Mucosa of descending colon (tissue), 3 donors: ENCODE measurements at regions not wholly inside any gene's neighbourhood (a gene's known extent, or its start where the extent isn't known, plus 50 kb on each side); places are given as distances from the start of the nearest gene placed in this dataset.

Experiments used
- ATAC-seq: fragments of 200-7000 bp; cut with Tn5 transposase; one replicate; pipeline ENCODE4 v1.9.1; 2020; ENCODE audit warnings: mild to moderate bottlenecking, moderate library complexity
- DNase-seq, 3 donors: peaks; one replicate each; pipeline ENCODE4 v3.0.0-alpha.2; 2020
- H3K36me3 ChIP-seq: fragments of 200-600 bp; one replicate; pipeline ENCODE4 v1.8.0; 2021; ENCODE audit warnings: low read depth, mild to moderate bottlenecking
- H3K4me1 ChIP-seq: fragments of 200-600 bp; one replicate; pipeline ENCODE4 v1.8.0; 2021; ENCODE audit warnings: low read depth, mild to moderate bottlenecking
- H3K4me3 ChIP-seq: fragments of 200-600 bp; one replicate; pipeline ENCODE4 v1.8.0; 2021; ENCODE audit warnings: mild to moderate bottlenecking
- H3K9me3 ChIP-seq: fragments of 200-600 bp; one replicate; pipeline ENCODE4 v1.8.0; 2021; ENCODE audit warnings: mild to moderate bottlenecking
- intact Hi-C, 2 donors: fragments of 100-400 bp; cut with DNase I in 1 of 2; cut with micrococcal nuclease in 1 of 2; formaldehyde crosslinking; loops; one replicate each; pipeline versions ENCODE4 v1.11.0 to v1.11.1; 2022; cut with DNase I, micrococcal nuclease
- TF ChIP-seq, protein P1 (sequence below): fragments of 200-600 bp; IDR thresholded peaks from one replicate; pipeline ENCODE4 v1.8.0; 2022; ENCODE audit warnings: antibody characterized with exemption, mild to moderate bottlenecking
- donor health status: DM: no; HTN: no; CAD: no; lungs with moderate emphysema.
- donor health status: DM: no; HTN: no; CAD: no.
- donor health status: DM: no; HTN: yes; CAD: no.

DNA sequence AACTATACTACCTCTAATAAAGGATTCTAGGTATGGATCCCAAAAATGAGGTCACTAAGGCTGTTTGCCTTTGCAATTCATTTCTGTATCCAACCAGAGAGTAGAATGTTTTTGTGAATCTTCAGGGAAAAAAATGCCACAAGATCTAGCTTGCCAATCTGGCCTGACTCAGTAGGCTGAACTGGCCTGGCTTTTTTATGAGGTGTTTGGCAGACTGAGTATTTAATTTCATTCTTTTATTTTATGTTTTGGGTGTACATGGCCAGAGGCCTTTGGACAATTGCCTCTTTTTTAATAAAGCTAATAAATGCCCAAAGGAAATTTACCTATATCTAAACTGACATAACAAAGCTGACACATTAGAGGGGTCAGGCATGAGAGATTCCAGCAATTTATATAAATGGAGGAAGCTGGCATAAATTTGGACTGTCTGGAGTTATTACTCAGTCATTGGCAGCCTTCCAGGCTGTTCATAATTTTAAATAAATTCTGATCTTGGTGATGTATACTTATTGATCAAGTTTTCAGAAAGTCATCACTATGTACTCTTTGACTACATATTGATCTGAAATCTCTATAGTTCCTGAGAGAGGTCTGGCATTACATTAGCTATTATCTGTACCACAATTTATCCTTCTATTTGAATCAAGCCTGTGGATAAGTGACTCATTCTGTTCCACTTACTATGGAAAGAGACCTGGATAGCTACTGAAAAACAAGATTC lies 376.4 kb upstream of the NOCT start:
- ATAC-seq (no peak), DNase-seq (no peak)
- Histone ChIP-seq H3K36me3 (no peaks in the 10 kb centered on the region), H3K9me3 (no peaks in the 10 kb centered on the region), H3K4me3 (no peak overlapping the region), H3K4me1 (no peaks in the 10 kb centered on the region)
- TF ChIP-seq, protein P1, sequence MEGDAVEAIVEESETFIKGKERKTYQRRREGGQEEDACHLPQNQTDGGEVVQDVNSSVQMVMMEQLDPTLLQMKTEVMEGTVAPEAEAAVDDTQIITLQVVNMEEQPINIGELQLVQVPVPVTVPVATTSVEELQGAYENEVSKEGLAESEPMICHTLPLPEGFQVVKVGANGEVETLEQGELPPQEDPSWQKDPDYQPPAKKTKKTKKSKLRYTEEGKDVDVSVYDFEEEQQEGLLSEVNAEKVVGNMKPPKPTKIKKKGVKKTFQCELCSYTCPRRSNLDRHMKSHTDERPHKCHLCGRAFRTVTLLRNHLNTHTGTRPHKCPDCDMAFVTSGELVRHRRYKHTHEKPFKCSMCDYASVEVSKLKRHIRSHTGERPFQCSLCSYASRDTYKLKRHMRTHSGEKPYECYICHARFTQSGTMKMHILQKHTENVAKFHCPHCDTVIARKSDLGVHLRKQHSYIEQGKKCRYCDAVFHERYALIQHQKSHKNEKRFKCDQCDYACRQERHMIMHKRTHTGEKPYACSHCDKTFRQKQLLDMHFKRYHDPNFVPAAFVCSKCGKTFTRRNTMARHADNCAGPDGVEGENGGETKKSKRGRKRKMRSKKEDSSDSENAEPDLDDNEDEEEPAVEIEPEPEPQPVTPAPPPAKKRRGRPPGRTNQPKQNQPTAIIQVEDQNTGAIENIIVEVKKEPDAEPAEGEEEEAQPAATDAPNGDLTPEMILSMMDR: no peak
- intact Hi-C loops: no loop called here

DNA sequence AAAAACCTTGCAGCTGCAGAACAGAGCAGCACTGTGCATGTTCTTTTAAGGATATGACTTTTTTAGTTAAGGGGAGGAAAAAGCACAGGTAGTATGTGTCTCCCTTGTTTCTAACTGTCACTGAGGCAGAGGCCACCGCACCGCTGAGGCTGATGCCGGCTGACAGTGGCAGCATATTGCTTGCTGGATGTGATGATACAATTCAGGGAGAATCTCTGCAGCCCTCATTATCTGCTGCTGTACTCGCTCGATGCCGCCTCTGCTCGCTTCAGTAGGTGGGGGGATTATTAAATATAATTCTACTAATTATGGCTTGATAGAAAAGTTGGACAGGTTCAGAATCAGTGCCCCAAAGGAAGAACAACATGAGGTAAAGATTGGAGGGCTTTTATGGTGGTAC lies 378.8 kb upstream of the NOCT start:
- intact Hi-C loops: no loop called here

DNA sequence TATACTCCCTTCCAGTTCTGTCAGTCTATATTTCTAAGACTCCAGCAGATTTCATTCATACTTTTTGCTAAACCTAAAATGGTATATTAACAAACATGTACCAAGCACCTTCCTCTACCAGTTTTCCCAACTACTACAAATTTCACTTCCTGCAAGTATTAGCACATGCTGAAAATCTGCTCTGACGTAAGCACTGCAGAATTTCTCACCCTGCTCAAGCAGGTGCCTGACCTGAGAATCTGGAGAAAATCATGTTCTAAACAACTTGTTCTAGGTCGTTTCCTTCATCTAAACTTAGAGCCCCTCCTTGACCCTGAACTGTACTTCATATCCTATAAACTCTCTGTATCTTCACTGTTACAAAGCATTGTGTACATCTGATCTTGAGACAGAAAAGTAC lies 380.7 kb upstream of the NOCT start:
- no peaks in the 10 kb centered on the region for H3K4me1 ChIP-seq
- no peaks in the 10 kb centered on the region for H3K36me3 ChIP-seq
- intact Hi-C loops: no loop called here
- no peak overlapping the region for H3K4me3 ChIP-seq
- TF ChIP-seq, protein P1: no peak
- H3K9me3 ChIP-seq: no peaks in the 10 kb centered on the region
- DNase-seq (no peak), ATAC-seq (no peak)

More for the DNA sequence above, 378.8 kb upstream of the NOCT start:
- Histone ChIP-seq H3K9me3 (no peaks in the 10 kb centered on the region), H3K36me3 (no peaks in the 10 kb centered on the region), H3K4me1 (no peaks in the 10 kb centered on the region), H3K4me3 (no peak overlapping the region)
- ATAC-seq (no peak), DNase-seq (no peak)
- TF ChIP-seq, protein P1: no peak

DNA sequence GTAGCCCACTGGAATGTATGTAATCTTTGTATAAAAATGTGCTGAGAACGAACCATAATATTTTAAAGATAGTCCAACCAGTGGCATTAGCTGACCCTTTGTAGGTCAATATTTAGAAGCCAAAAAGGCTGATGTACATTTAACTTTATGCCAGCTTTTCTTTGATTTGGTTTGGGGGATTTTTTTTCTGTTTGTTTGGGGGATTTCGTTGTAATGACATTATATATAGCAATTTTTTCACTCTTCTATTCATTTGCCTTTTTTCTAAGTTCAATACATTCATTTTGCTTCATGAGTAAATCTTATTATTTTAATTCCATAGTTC lies 382.0 kb upstream of the NOCT start:
- intact Hi-C loops: no loop called here
- no peak overlapping the region for H3K4me3 ChIP-seq
- H3K36me3 ChIP-seq: no peaks in the 10 kb centered on the region
- no peaks in the 10 kb centered on the region for H3K9me3 ChIP-seq
- TF ChIP-seq, protein P1: no peak
- no peak for DNase-seq
- ATAC-seq: no peak
- no peaks in the 10 kb centered on the region for H3K4me1 ChIP-seq

DNA sequence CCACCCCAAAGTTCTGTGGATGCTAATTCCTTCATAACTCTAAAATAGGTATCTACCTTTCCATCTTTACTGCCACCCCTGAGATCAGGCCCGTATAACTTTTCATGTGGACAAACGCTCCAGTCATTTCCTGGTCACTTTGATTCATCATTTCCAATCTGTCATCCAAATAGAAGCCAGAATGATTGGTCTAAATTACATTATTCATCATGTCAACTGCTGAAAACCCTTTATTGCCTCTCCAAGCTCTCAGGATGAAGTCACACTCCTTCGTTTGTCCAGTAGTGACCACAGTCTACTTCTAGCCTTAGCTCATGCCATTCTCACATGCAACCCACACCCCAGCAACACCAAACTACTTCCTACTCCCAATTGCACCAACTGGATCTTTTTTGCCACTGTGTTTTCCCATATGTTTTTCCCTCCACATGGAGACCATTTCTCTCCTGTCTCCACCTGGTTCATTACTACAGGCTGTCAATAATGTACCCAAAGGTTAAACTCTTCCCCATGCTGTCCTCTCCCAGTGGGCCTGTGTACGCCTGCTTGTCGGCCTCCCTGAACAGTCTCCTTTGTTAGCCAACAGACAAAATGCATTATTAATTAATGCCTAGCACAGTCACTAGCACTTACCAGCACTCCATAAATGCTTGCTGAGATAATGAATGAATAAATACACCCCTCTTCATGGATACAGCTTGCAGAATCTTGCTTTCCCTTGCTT lies 382.6 kb upstream of the NOCT start:
- ATAC-seq: no peak
- no peak overlapping the region for H3K4me3 ChIP-seq
- intact Hi-C loops: no loop called here
- no peak for DNase-seq
- H3K36me3 ChIP-seq: no peaks in the 10 kb centered on the region
- TF ChIP-seq, protein P1: no peak
- no peaks in the 10 kb centered on the region for H3K9me3 ChIP-seq
- H3K4me1 ChIP-seq: no peaks in the 10 kb centered on the region
